ENCODE measurements at regions not wholly inside any gene's neighbourhood (a gene's known extent, or its start where the extent isn't known, plus 50 kb on each side); places are given as distances from the start of the nearest gene placed in this dataset.

DNA sequence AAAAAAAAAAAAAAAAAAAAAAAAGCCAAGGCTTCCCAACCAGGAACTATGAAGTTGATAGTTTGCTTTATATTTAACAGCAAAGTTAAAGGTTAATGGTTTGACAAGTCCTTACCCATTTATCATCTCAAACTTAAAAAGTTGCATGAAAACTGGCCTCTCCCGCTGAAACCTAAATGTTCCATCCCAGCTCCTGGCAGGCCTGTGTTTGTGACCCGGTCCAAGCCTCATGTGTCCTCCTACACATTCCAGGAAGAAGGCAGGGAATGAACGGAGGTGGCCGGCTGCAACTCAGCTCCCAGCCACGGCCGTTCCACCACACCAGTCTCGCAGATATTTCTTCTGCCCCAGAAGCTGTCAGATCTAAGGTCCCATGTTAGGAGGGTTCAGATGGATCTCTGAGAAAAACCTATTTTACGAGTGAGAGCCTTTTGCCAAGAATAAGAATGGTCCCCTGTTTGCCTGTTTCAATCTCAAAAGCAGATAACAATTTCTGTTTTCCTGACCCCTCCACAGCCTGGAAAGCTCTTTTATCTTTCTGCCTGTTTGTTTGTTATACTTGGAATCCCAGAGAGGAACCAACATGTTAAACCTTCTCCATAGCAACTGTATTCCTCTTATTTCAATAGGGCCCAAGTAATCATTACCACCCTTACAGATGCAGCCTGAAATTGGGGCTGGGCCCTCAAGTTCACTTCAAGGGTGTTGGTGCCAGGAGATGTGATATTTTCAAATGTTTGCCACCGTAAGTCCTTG, 56.5 kb downstream of the KCTD12 start:
- H3K4me1 ChIP-seq = peaks cover 0 to 24% (median 16%) of the 10 kb centered on the region in 9 donors
- no peaks in the 10 kb centered on the region for H3K36me3 ChIP-seq
- no peaks in the 10 kb centered on the region for H3K9me3 ChIP-seq
- ATAC-seq (peak in 7 of 8 donors; percentile 69 to 92 (median 76)), DNase-seq (peak in 1 of 2 donors; percentile 64)
- H3K4me3 ChIP-seq = no peak overlapping the region
- intact Hi-C loops (cut with DNase I) = loop anchor here in 4 of 10 donors (5.0 to 10.0 kb wide), 3 partner anchors 43 to 155 kb away; partner anchors contain the start of gene KCTD12 (in 1 of the 4)
- H3K27ac ChIP-seq = peak overlapping the region in 9 of 10 donors; percentile 16 to 89 (median 67)
- TF ChIP-seq, protein P1, sequence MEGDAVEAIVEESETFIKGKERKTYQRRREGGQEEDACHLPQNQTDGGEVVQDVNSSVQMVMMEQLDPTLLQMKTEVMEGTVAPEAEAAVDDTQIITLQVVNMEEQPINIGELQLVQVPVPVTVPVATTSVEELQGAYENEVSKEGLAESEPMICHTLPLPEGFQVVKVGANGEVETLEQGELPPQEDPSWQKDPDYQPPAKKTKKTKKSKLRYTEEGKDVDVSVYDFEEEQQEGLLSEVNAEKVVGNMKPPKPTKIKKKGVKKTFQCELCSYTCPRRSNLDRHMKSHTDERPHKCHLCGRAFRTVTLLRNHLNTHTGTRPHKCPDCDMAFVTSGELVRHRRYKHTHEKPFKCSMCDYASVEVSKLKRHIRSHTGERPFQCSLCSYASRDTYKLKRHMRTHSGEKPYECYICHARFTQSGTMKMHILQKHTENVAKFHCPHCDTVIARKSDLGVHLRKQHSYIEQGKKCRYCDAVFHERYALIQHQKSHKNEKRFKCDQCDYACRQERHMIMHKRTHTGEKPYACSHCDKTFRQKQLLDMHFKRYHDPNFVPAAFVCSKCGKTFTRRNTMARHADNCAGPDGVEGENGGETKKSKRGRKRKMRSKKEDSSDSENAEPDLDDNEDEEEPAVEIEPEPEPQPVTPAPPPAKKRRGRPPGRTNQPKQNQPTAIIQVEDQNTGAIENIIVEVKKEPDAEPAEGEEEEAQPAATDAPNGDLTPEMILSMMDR (IDR thresholded peaks at IDR 0.05) = no peak
- 46 to 56% methylated on average over 9 of the region's 9 CpGs for WGBS, 2 donors
- H3K27me3 ChIP-seq = no peaks in the 10 kb centered on the region

DNA sequence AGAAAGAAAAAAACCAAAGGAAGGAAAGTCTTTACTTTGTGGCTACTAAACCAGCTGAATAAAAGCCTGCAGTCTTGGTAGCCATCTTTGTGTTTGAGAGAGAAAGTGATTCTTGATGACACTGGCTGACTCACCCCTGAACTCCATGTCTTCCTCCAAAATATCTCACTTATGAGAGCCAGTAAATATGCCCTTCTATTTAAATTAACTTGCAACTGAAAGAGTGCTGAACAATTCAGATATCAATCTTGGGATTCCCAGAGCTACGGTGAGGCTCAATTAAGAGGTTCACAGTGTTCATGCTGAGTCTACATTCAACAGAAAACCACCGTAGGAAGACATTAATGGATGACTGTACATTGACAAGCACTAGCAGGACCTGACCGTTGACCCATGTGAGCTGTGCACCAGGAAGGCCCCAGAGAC, 57.9 kb downstream of the KCTD12 start:
- H3K27ac ChIP-seq = peak overlapping the region in 2 of 10 donors; percentile 69 to 89
- H3K36me3 ChIP-seq = no peaks in the 10 kb centered on the region
- H3K4me3 ChIP-seq = no peak overlapping the region
- peaks cover 0 to 26% (median 16%) of the 10 kb centered on the region in 9 donors for H3K4me1 ChIP-seq
- no peaks in the 10 kb centered on the region for H3K9me3 ChIP-seq
- intact Hi-C loops (cut with DNase I) = loop anchor here in 4 of 10 donors (5.0 to 10.0 kb wide), 3 partner anchors 44 to 156 kb away; partner anchors contain the start of gene KCTD12 (in 1 of the 4)
- no peaks in the 10 kb centered on the region for H3K27me3 ChIP-seq
- 60 to 77% methylated on average over 3 of the region's 3 CpGs for WGBS, 2 donors
- no peak for DNase-seq
- no peak for ATAC-seq
- TF ChIP-seq, protein P1 (IDR thresholded peaks at IDR 0.05) = no peak

DNA sequence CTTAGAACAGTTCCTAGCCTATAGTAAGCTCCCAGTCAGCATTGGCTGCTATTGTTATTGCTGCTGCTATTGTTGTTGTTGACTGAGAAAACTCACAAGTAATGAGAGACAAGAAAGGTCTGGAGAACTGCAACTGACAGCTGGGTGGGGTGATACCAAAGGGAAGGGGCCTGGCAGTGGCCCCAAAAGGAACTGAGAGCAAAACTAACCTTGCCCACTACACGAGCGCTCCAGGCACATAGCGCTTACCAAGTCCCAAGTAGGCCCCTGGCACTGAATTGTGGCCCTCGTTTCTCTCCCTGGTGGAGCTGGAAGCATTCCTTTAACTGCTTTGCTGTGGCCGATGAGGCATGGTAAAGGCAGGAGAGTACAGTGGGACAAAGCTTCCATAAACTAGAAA, 59.7 kb downstream of the KCTD12 start:
- no peaks in the 10 kb centered on the region for H3K9me3 ChIP-seq
- TF ChIP-seq, protein P1 (IDR thresholded peaks at IDR 0.05) = no peak
- intact Hi-C loops (cut with DNase I) = loop anchor here in 4 of 10 donors (5.0 to 10.0 kb wide), 3 partner anchors 46 to 158 kb away; partner anchors contain the start of gene KCTD12 (in 1 of the 4)
- WGBS, 2 donors = 93 to 95% methylated on average over 5 of the region's 5 CpGs
- H3K4me1 ChIP-seq = peaks cover 0 to 26% (median 16%) of the 10 kb centered on the region in 9 donors
- H3K27me3 ChIP-seq = no peaks in the 10 kb centered on the region
- ATAC-seq (no peak), DNase-seq (no peak)
- H3K27ac ChIP-seq = no peak overlapping the region
- H3K36me3 ChIP-seq = no peaks in the 10 kb centered on the region
- H3K4me3 ChIP-seq = no peak overlapping the region

DNA sequence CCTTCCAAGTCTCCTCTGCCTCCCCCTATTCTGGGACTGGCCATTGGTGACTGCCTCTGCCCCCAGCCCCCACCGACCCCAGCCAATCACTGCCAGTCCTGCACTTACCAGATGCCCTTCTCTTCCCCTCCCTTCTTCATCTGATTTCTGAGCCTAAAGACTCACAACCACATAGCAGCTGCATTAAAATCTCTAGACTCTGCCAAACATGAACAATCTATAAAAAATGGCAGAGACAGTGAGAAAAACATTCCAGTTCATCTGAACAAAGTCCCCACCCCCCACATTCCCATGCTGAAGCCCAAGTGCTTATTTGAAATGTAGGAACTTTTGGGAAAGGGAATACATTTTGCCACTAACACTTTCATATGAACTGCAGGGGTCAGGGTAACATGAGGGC, 60.8 kb downstream of the KCTD12 start:
- Histone ChIP-seq H3K4me3 (no peak overlapping the region), H3K27ac (no peak overlapping the region), H3K27me3 (no peaks in the 10 kb centered on the region), H3K9me3 (no peaks in the 10 kb centered on the region), H3K4me1 (peaks cover 0 to 32% (median 15%) of the 10 kb centered on the region in 9 donors), H3K36me3 (no peaks in the 10 kb centered on the region)
- ATAC-seq = no peak
- TF ChIP-seq, protein P1 (IDR thresholded peaks at IDR 0.05) = no peak
- DNase-seq = no peak
- intact Hi-C loops (cut with DNase I) = loop anchor here in 4 of 10 donors (5.0 to 10.0 kb wide), 3 partner anchors 47 to 159 kb away; partner anchors contain the start of gene KCTD12 (in 1 of the 4)
- 41 to 60% methylated on average over 1 of the region's 1 CpG for WGBS, 2 donors
